IPS-NIHi7 (cell line): ENCODE measurements at regions not wholly inside any gene's neighbourhood (a gene's known extent, or its start where the extent isn't known, plus 50 kb on each side); places are given as distances from the start of the nearest gene placed in this dataset.
"Not testable (repeated sequence)": the region's sequence is repeated elsewhere in the genome, so short reads cannot be mapped to it uniquely, and the experiment has no call there.

Experiments used
- DNase-seq: peaks from one replicate; pipeline ENCODE4 v3.0.0; 2012; ENCODE audit warnings: mixed read lengths; ENCODE audit errors: extremely low spot score

DNA sequence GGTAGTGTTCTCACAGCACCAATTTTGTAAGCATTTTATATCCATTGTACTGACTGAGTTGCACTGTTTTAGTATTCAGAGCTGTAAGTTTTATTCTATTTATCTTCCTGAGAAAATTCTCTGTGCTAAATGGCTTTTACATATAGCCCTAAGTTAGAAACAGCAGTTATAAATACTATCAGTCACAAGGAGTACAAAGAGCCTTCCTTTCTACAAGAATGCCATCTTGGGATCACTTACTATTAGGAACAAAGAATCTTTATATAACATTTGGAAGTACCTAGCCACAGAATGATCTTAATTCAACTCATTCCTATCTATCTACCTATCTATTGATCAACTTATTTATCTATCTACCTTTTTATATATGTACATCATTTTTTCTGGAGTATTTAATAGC lies 423.9 kb upstream of the RGS18 start:
- no peak for DNase-seq

DNA sequence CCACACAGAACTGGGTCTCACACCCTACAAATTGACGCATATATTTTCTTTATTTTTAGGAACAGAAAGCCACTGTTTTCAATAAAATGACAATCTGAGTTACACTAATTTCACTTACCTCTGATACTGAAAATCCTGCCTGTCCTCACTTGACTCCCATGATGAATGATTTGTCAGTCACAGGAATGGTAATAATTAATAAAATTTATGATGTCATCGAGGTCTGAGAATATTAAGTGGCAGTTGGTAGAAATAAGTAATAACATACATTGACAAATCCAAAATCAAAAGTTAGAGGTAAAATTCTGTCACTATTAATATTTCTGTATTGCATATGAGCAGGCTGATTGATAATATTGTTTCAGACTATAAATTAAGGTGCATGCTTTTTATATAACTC lies 418.7 kb upstream of the RGS18 start:
- DNase-seq = no peak

GRCh38 chr1:191752342-191752741 lies 405.9 kb upstream of the RGS18 start:
- no peak for DNase-seq

- no peak for DNase-seq
These were observed 398.2 kb upstream of the RGS18 start for GRCh38 chr1:191760016-191760415.

GRCh38 chr1:191788551-191788950 lies 369.7 kb upstream of the RGS18 start:
- DNase-seq = no peak

GRCh38 chr1:191798178-191798577 lies 360.1 kb upstream of the RGS18 start:
- DNase-seq = no peak

GRCh38 chr1:191804311-191804710 lies 354.0 kb upstream of the RGS18 start:
- no peak for DNase-seq

GRCh38 chr1:191813593-191813992 lies 344.7 kb upstream of the RGS18 start:
- not testable (repeated sequence) for DNase-seq

DNA sequence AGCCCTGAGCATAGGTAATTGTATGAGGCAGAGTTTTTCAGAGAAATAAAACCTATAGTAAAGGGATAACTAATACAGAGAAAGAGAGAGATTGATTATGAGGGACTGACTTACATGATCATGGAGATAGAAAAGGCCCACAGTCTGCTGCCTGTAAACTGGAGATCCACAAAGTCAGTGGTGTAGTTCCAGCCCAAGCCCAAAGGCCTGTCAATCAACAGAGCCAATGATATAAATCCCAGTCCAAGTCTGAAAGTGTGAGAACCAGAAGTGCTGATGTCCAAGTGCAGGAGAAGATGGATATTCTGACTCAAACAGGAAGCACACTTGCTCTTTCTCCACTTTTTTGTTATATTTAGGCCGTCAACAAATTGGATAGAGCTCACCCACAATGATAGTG lies 340.1 kb upstream of the RGS18 start:
- no peak for DNase-seq

DNA sequence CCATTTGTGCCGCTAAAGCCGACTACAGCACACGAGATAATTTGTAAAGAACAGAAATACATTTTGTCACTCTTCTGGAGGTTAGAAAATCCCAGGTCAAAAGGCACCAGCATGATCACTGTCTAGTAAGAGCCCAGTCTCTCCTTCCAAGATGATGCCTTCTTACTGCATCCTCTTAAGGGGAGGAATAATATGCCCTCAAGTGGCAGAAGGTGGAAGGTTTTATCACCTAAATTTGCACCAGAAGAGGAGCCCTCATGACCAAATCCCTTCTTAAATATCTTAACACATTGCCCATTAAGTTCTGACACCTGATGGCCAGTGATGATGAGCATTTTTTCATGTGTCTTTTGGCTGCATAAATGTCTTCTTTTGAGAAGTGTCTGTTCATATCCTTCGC lies 326.7 kb upstream of the RGS18 start:
- DNase-seq = peak; percentile 30

DNA sequence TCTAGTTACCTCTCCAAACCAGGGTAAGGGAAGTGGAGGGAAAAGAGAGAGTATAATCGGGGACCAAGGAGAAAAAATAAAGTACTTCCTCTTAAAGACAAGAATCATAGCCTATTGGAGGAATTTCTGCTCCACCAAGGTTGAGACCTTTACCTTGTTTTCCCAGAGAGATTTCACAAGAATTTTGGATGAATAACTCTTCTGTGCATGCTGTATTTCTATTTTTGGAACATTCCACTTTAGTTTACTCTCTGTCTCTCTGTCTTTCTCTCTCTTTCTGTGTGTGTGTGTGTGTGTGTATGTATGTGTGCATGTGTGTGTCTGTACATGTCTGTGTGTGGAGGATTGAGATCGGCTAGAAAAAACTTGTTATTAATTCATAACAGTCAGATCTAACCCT lies 318.4 kb upstream of the RGS18 start:
- no peak for DNase-seq

DNA sequence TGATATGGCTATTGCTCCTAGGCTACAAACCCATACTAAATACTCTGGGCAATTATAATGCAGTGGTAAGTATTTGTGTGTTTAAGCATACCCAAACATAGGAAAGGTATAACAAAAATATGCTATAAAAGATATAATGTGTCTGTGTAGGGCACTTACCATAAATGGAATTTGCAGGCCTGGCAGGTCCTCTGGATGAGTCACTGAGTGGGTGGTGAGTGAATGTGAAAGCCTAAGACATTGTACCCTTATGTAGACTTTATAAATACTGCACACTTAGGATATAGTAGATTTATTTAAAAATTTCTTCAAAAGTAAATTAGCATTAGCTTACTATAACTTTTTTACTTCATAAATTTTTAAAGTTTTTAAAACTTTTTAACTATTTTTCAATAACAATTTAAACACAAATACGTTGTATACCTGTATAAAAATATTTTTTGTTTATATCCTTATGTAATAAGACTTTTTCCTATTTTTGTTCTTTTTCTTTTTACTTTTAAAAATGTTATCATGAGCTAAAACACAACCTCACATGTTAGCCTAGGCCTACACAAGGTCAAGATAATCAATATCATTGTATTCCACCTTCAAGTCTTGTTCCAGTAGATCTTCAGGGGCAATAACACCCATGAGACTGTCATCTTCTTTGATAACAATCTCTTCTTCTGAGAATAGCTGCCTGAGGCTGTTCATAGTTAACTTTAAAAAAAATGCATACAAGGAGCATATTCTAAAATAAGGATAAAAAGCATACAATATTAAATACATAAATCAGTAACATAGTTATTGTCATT lies 306.3 kb upstream of the RGS18 start:
- DNase-seq = no peak

DNA sequence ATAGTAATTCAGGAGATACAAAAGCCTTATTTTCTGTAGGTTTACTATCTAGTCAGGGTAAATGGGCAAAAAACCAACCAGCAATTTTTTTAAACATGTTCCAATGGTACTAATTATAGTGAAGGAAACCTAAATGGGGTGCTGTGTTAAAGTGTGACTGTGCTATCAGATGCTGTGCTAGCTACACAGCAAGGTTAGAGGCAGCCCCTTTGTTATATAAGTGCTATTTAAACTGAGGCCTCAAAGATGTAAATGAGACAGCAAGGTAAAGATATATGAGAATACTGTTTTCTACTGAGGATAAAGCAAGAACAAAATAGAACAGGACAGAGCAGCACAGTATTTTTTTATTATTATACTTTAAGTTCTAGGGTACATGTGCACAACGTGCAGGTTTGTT lies 305.4 kb upstream of the RGS18 start:
- no peak for DNase-seq

DNA sequence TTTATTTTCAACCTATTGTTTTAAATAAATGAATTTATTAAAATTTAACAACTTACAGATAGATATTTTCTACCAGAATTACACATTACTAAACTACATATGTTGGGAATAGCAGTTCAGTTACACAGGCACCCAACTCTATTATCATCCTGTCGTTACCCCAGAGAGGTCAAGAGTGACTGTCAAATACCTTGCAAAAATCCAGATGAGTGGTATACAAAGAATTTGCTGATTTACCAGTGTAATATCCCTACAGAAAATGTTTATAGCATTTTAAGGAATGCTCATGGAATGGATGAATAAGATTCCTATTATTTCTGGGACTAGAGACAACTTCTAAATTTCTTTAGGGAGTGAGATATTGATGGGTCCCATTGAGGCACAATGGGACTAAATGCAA lies 300.7 kb upstream of the RGS18 start:
- no peak for DNase-seq

DNA sequence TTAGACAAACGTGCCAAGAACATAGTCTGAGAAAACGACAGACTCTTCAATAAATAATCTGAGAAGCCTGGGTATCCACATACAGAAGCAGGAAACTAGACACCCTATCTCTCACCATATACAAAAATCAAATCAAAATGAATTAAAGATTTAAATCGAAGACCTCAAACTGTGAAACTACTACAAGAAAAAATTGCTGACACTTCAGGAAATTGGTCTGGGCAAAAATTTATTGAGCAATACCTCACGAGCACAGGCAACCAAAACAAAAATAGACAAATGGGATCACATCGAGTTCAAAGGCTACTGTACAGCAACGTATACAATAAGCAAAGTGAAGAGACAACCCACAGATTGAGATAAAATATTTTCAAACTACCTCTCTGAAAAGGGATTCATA lies 292.8 kb upstream of the RGS18 start:
- no peak for DNase-seq

GRCh38 chr1:191866155-191866554 lies 292.1 kb upstream of the RGS18 start:
- DNase-seq = no peak

- no peak for DNase-seq
These were observed 288.4 kb upstream of the RGS18 start for GRCh38 chr1:191869790-191870312.

- no peak for DNase-seq
These were observed 287.8 kb upstream of the RGS18 start for GRCh38 chr1:191870490-191870889.

- DNase-seq = no peak
These were observed 282.3 kb upstream of the RGS18 start for GRCh38 chr1:191875994-191876393.

GRCh38 chr1:191876631-191877030 lies 281.6 kb upstream of the RGS18 start:
- no peak for DNase-seq

DNA sequence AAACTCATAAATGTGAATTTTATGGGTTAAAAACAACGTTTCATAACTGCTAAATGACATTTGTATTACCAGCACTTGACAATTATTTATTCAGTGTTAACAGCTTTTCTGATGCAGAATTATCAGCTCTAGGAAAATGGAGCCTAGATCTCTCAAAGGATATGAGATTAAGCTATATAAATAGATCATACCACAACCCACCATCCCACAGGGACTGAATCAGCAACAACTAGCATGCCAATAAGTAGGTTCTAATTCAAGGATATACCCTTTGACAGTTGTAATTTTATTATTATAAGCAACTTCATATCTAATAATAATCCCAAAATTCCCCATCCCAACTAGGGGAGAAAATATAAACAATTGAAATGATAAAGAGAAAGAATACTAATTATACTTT lies 275.4 kb upstream of the RGS18 start:
- no peak for DNase-seq

DNA sequence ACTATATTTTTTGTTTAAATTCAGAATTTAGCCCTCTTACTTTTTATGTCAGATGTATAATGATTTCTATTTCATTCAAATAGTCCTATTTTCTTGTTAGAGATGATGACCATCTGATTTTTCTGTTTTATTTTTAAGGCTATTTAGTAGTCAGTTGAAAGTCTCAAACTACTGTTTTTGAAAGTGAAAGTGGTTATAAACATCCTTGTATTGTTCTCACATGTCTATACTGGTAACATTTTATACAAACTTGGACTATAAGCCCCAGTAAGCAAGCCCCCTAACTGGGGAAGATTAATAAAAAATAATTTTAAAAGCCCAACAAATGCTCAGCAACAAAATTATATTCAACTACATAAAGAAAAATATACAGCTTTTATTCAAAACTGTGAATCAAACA lies 271.3 kb upstream of the RGS18 start:
- no peak for DNase-seq

GRCh38 chr1:191888996-191889622 lies 269.2 kb upstream of the RGS18 start:
- no peak for DNase-seq
